ENCODE measurements at regions not wholly inside any gene's neighbourhood (a gene's known extent, or its start where the extent isn't known, plus 50 kb on each side); places are given as distances from the start of the nearest gene placed in this dataset.
"Not testable (repeated sequence)": the region's sequence is repeated elsewhere in the genome, so short reads cannot be mapped to it uniquely, and the experiment has no call there.

DNA sequence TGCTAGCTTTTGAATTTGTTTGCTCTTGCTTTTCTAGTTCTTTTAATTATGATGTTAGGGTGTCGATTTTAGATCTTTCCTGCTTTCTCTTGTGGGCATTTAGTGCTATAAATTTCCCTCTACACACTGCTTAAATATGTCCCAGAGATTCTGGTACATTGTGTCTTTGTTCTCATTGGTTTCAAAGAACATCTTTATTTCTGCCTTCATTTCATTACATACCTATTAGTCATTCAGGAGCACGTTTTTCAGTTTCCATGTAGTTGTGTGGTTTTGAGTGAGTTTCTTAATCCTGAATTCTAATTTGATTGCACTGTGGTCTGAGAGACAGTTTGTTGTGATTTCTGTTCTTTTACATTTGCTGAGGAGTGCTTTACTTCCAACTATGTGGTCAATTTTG lies 51.2 kb upstream of the MB21D2 start:
- DNase-seq = not testable (repeated sequence)

DNA sequence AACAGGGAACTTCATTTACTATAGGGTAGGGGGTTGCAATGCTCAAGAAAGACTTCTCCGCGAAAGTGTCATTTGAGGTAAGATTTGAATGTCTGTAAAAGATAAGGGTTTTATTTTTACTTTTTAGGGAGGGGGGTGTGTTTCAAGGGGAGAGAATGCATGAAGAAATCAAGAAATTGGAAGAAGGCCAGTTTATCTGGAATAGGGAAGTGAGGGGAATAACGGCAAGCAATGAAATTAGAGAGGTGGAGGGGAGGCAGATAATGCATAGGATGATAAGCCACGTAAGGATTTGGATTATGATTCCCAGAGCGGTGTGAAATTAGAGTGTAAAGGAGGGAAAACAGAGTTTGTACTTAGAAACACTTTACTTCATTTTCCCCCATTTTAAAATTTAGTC lies 63.0 kb upstream of the MB21D2 start:
- DNase-seq = no peak

DNA sequence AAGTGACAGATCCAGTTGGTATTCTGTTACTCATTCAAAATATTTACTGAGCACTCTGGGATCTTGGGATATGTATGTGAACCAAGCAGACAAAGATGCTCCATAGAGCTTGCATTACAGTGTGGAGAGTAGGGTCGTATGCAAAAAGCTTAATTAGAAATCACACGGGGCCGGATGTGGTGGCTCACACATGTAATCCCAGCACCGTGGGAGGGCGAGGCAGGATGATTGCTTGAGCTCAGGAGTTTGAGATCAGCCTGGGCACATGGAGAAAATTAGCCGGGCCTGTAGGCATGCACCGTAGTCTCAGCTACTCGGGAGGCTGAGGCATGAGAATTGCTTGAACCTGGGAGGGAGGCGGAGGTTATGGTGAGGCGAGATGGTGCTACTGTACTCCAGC lies 68.7 kb upstream of the MB21D2 start:
- no peak for DNase-seq

DNA sequence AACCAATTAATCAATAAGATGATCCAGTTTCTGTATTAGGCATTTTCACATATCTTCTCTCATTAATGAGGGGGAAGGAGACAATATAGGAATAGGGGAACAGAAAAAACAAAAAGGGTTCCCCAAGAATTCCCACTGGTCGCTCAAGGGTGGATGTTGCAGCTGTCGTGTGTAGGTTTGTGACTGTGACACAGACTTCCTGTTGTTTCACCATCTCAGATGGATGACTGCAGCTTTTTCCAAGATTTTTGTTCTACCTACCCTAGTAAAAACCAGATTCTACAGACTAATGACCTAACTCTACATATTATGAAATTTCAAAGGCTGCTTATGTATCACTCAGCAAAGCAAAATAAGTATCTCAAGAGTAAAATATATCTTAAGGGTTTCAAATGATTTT lies 73.7 kb upstream of the MB21D2 start:
- DNase-seq = no peak

DNA sequence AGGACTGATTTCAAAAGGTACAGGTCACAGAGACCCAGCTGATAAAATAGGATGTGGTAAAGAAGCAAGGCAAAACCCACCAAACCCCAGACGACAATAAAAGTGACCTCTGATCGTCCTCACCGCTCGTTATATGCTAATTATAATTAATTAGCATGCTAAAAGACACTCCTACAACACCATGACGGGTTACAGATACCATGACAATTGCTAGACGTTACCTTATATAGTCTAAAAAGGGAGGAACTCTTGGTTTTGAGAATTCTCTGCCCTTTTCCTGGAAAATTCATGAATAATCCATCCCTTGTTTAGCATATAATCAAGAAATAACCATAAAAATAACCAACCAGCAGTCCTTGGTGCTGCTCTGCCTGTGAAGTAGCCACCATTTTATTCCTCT lies 74.7 kb upstream of the MB21D2 start:
- no peak for DNase-seq

DNA sequence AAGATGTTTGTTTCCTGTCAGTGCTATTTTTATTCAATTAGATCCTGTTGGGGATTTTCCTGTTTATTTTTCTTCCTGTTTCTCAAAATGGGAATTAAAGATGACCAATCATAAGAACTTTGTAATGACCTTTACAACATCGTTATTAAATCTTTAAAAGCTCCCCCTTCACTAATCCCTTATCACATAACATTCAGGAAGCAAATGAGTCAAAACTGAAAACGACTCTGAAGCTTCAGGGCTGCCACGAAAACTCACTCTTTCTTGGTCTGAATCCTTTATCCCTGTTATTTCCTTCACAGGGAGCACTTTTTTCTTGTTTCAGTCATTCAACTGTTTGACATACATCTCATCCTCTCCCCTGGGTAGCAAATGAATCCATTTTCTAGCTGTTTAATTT lies 75.8 kb upstream of the MB21D2 start:
- DNase-seq = no peak

DNA sequence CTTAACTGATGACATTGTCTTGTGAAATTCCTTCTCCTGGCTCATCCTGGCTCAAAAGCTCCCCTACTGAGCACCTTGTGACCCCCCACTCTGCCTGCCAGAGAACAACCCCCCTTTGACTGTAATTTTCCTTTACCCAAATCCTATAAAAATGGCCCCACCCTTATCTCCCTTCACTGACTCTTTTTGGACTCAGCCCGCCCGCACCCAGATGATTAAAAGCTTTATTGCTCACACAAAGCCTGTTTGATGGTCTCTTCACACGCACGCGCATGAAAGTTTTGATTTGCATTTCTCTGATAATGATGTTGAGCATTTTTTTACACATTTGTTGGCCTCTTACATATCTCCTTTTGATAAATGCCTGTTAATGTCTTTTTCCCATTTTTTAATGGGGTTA lies 83.5 kb upstream of the MB21D2 start:
- not testable (repeated sequence) for DNase-seq

DNA sequence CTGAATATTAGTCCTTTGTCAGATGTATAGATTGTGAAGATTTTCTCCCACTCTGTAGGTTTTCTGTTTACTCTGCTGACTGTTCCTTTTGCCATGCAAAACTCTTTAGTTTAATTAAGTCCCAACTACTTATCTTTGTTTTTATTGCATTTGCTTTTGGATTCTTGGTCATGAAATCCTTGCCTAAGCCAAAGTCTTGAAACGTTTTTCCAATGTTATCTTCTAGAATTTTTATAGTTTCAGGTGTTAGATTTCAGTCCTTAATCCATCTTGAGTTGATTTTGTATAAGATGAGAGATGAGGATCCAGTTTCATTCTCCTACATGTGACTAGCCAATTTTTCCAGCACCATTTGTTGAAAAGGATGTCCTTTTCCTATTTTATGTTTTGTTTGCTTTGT lies 86.0 kb upstream of the MB21D2 start:
- not testable (repeated sequence) for DNase-seq

DNA sequence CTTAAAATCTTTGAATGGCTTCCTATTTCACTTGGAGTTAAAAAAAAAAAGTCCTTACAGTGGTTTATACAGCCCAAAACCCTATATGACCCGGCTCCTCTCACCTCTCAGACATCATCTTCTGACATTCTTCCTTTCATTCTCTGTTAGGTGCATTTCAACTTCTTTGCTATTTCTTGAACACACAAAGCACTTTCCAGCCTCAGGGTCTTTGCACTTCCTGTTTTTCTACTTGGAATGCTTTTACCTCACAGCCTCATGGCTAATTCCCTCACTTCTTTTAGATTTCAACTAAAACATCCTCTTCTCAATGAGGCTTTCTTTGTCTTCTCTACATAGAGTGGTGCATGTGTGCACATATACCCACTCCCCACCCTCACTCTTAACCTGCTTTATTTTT lies 91.0 kb upstream of the MB21D2 start:
- DNase-seq = no peak

DNA sequence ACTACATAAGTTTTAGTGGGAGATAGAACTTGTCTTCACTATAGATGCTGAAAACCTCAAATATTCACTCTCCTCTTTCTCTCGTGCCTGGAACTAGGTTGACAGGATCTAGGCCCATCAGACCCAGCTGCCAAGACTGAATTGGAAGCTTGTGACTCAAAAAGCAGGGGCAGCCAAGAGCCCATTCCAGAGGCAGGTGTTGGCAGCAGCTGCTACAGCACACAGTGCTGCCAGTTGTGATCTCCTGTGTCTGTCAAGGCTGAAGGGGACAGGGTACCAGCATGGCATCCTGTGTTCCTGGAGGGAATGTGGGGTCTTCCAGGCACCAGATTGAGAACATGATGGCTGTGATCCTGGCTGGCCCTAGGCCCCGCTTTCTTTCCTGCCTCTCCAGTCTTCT lies 92.5 kb upstream of the MB21D2 start:
- DNase-seq = no peak

DNA sequence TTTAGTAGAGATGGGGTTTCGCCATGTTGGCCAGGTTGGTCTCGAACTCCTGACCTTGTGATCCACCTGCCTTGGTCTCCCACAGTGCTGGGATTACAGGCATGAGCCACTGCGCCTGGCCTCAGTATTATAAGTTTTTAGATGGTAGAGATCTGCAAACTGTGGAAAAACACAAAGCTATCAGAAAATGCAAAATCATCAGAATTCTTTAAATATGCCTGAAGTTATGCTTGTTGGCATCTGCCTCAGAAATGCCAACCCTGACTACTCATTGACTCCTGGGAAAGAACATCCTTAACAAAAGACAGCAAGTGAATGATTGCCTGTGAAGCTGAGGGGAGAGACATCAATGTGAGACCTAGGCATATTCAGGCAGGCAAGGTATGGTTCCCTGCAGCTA lies 94.3 kb upstream of the MB21D2 start:
- DNase-seq = no peak

DNA sequence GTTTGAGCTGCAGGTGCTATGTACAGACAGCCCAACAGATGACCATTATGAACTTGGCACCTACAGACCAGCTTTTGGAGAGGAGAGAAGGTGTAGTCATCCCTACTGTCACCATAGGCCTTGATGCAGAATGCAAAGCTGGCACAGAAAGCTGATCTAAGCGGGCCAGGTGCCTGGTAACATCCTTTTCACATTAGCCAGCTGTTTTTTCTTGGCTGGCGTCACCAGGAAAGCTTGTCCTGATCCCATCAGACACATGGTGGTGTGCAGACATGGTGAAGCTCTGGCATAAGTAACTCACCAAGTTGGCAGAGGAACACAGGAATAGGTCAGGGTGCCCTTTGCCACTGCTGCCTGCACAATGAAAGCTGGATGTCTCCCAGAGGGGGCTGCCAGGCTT lies 97.2 kb upstream of the MB21D2 start:
- no peak for DNase-seq

DNA sequence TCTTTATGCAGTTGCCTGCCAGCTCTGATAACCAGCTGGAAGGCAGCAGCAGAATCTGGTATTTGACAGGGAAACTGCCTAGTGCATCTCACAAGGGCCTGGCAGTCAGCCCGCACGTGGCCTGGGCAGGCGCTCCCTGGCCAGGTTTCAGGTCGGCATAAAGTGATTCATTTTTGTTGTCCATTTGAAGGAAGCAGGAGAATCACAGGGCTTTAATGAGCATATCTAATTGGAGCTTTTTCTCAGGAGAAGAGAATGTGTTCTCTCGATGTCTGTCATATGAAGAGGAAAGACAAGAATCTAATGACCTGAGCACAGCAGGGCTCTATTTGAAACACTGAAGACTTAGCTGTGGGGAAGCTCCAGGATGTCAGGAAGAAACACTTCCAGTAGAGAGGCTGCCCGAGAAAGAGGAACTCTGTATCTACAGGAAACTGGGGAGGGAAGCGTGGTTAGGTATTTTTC lies 98.8 kb upstream of the MB21D2 start:
- no peak for DNase-seq

DNA sequence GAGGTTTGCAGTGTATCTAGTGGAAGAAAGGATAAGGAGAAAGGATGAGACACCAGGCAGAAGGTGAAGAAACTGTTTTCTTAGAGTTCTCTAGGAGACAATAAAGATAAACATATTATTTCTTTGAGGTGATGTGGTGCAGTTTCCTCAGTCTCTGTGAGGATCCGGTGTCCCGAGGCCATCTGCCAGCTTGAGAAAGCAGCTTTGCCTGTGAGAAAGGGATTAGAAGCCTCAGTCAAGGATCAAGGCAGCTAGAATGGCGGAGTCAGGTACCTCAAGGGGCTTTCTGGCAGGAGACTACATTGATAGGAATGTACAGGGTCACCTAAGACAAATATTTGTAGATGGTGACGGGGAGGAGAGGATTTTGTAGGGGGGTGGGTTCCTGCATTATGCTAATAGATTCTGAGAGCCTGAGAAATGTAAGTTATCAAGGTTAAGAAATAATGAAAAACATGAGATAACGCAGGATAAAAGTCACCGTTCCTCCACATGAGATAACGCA lies 103.9 kb upstream of the MB21D2 start:
- DNase-seq = no peak

DNA sequence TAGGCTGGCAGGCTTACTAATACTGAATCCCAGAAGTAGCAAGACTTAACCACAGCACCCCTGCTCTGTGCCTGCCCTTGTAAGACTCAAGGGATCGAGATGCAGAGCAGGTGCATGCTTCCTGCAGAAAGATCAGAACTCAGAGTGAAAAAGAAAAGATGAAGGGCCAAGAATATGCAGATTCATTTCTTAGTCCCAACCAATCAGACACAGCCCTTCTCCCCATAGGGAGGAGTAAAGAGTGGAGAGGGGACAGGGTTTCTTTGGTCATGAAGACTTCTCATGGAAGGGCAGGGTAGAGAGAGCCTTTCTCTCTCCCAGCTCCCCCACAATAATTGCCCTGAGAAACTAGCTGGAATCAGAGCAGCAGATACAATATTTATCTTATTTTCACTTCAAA lies 105.6 kb upstream of the MB21D2 start:
- DNase-seq = no peak

DNA sequence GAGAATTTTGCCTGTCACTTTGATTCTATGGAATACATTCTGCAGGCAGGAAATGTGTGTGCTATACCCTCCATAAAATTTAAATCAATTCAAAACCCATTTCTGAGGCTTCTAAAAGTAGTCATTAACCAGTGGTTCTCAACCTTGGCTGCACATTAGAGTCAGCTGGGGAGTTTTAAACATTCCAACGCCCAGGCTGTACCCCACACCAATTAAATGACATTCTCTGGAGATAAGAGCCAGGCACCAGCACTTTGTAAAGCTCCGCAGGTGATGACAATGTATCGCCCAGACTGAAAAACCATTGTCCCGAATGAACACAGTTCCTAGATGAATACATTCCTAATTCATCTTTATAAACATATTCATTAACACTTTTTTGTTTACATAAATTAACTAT lies 110.6 kb upstream of the MB21D2 start:
- DNase-seq = no peak

DNA sequence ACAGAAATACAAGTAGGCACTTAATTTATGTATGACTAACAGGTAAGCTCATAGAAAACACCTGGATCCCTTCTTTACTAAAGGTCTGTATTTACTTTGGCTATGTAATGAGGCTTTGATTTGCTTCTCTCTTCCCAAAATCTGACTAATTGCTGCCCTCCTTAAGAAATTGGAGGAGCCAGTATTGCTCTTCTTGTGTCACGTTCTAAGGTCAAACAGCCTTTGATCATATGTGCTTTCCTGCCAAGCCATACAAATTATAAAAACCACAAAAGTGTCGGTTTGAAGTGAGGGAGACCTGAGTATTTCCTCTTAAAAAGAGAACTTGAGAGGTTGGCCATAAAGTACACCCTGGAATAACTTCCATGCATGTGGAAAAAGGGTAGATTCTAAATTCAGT lies 112.1 kb upstream of the MB21D2 start:
- DNase-seq = no peak

DNA sequence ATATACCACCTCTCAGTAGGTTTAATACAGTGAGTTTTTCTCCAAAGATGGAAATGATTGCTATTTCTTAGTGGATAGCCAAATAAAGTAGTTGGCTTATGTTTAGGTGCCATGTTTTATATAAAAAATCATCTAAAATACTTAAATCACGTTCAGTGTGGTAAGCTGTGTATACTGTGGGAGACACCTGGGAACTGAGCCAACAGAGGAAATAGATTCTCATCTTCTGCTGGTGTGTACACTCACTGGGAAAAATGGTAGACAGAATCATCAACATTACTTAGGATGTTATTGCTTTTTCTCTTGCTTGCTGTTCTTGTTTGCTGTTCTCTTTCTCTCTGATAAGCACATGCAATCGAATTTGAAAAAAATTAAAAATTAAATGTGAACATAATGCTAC lies 112.6 kb upstream of the MB21D2 start:
- DNase-seq = no peak

DNA sequence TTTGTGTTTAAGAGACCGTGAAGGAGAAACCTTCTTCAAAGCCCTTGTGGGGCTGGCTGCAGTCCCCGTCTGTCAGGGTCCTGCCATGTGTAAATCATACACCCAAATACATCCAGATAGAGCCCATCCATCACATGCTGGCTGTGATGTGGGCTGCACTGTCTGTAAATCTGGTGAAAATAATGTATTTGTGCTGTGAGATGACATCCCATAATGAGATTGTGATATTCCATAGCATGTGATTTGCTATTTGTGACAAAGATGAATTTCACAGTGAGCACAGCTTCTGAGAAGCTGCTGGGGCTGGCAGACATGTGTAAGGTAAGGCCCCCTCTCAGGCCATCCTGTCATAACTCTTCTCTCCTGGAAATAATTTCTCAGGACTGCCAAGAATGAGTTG lies 114.3 kb upstream of the MB21D2 start:
- DNase-seq = no peak

DNA sequence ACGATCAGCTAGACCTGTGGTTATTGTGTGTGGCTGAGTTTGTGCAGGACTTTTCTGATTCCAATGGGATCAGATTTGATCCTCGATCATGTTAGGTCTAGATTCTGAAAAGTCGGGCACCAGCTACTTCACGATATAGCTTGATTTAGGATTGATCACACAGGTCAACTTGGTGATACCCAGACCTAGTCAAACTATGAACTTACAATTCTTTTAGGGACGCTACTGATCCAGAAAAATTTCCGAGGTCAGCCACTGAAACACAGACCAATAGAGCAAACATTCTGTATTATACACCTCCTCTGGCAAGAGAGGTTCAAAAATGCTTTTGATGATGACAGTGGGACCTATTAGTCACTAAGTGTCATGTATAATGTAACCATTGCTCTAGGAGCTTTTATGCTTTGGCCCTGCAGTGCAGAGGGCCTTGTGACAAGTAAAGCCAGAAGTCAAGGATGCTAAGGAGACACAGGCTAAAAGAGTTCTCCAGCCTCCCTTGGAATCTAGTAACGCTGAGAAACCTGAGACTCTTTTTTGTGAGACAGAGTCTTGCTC lies 115.6 kb upstream of the MB21D2 start:
- DNase-seq = no peak

DNA sequence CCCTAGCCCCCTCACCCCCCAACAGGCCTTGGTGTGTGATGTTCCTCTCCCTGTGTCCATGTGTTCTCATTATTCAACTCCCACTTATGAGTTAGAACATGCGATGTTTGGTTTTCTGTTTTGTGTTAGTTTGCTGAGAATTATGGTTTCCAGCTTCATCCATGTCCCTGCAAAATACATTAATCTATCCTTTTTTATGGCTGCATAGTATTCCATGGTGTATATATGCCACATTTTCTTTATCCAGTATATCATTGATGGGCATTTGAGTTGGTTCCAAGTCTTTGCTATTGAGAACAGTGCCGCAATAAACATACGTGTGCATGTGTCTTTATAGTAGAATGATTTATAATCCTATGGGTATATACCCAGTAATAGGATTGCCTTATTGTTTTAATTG lies 120.2 kb upstream of the MB21D2 start:
- DNase-seq = not testable (repeated sequence)

DNA sequence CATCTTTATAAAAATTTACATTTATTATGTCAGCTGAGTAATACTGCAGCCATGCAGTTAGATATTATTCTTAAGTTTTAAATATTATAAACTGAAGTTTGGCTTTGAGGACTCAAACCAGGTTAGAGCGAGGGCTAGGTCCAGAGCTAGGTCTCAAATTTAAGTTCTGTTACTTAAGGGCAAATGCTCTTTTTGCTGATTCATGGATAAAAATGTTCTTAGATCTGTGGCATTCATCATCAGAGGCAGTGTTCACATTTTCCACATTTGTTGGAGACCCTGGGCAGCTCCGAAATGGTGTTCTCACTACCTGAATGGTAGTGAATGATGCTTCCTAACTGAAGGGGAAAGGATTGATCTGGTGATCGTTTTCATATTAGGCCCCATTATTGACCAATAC lies 121.4 kb upstream of the MB21D2 start:
- DNase-seq = no peak

DNA sequence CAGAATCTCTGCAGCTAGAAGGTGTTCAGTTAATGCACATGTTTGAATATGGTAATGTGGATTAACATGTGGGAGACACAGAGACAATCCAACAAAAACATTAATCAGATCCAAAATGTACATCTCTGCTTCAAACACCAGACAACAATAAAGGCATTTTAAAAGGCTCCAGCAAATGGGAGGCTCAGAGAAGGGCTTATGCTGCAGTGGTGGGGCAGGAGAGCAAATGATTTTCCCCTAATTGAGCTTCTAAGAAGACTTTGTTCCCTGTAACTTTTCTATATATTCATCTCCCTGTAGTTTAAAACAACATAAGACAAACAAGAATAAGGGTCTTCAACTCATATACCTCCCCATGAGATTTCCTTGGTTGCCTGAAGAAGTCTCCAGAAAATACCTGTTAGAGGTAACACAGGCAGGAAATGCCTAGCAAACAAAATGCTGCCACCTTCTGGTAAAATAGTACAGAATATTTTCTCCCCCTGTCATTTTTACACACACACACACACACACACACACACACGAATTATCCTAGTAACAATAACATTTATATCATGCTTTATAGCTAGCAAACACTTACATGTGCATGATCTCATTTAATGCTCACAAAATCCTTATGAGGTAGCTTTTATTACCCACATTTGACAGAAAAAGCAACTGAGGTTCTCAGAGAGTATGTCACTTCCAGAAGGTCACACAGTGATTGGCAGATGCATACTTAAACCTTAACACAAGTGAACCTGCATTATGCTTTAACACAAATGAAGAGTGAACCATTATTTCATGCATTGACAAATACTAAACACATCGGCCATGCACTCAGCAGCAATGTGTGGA lies 123.4 kb upstream of the MB21D2 start:
- peak in 1 of 2 donors; percentile 40 for DNase-seq

DNA sequence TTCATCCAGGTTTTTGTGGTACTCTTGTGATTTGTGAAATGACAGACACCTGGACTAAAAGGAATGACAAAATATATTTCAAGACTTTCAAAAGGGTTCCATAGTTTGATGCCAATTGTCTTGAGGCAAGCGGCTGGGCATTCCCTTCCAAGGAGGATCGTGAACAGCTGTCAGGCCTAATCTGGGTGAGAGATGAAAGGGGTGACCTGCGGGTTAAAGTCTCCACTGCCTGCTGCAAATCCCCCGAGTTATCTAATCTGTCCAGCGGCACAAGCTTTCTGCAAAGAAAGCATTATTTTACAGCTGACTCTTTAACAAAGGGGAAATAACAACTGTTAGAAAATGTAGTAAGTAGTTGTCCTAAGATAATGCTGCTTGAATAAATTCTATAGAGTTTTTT lies 128.7 kb upstream of the MB21D2 start:
- no peak for DNase-seq

DNA sequence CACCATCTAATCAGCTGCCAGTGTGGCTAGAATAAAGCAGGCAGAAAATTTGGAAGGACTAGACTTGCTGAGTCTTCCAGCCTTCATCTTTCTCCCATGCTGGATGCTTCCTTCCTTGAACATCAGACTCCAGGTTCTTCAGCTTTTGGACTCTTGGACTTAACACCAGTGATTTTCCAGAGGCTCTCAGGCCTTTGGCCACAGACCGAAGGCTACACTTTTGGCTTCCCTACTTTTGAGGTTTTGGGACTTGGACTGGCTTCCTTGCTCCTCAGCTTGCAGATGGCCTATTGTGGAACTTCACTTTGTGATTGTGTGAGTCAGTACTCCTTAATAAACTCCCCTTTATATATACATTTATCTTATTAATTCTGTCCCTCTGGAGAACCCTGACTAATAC lies 129.8 kb upstream of the MB21D2 start:
- not testable (repeated sequence) for DNase-seq

Data from CD4-positive, alpha-beta T cell treated with Interleukin-1 beta for 1 hour (primary cell).